ENCODE measurements at regions not wholly inside any gene's neighbourhood (a gene's known extent, or its start where the extent isn't known, plus 50 kb on each side); places are given as distances from the start of the nearest gene placed in this dataset.

DNA sequence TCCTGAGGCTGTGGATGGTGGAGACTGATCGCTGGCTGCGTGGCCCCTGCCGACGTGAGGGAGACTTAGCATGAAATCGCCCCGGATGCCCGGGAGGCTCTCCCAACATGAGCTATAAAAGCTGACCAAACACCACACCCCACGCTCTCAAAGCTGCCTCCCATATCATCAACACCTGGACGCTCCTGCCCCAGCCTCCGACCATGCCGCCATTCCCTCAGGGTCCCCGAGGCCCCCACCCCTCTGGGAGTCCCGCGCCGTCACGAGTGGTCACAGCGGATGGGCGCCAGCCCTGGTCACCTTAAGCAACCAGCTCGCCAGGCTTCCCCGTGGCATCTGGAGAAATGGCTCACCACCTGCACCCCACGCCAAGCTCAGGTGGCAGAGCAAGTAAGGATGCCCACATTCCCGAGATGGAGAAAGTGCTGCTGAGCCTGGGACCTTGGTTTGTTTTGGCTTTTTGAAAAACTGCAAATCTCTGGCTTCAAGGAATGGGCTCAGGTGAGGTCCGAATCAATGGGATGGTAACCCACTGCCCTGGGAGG, 196.0 kb downstream of the MED10 start:
- no peak overlapping the region for H3K9ac ChIP-seq (ENCODE audit: low read length)

DNA sequence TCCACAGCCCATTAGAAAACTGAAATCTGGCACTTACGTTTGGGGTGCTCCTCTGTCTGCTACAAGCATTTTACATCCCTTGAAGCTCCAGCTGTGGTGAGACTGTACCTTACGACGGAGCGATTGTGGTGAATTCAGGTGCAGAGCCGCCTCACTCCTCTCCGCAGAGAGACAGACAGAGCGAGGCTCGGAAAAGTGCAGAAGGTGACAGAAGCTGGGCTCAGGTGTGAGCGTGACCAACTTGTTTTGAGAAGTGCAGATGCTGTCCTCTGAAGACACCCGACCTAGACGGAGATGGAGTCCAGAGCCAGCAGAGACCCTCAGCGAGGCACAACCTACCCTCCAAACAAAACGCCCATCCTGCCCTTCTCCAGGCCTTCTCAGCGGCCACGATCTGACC, 196.5 kb downstream of the MED10 start:
- Histone ChIP-seq H3K4me3 (ENCODE audit: low read depth, low read length) (no peak overlapping the region), H3K36me3 (ENCODE audit: control insufficient read depth, insufficient read depth, low read length) (no peaks in the 10 kb centered on the region), H3K9me3 (ENCODE audit: control insufficient read depth, insufficient read depth, low read depth, low read length) (no peaks in the 10 kb centered on the region), H3K27ac (ENCODE audit: low read depth, low read length) (no peak overlapping the region), H3K9ac (ENCODE audit: low read length) (no peak overlapping the region), H3K27me3 (ENCODE audit: control insufficient read depth, insufficient read depth, low read length) (peaks cover 4% of the 10 kb centered on the region; the same call in 1 of the 2 replicates), H3K4me1 (ENCODE audit: control insufficient read depth, insufficient read depth, low read length) (no peaks in the 10 kb centered on the region)

More for the DNA sequence above, 196.0 kb downstream of the MED10 start:
- Histone ChIP-seq H3K4me1 (ENCODE audit: control insufficient read depth, insufficient read depth, low read length) (no peaks in the 10 kb centered on the region), H3K27ac (ENCODE audit: low read depth, low read length) (no peak overlapping the region), H3K9me3 (ENCODE audit: control insufficient read depth, insufficient read depth, low read depth, low read length) (no peaks in the 10 kb centered on the region), H3K4me3 (ENCODE audit: low read depth, low read length) (no peak overlapping the region), H3K27me3 (ENCODE audit: control insufficient read depth, insufficient read depth, low read length) (peaks cover 4% of the 10 kb centered on the region; the same call in 1 of the 2 replicates), H3K36me3 (ENCODE audit: control insufficient read depth, insufficient read depth, low read length) (no peaks in the 10 kb centered on the region)

DNA sequence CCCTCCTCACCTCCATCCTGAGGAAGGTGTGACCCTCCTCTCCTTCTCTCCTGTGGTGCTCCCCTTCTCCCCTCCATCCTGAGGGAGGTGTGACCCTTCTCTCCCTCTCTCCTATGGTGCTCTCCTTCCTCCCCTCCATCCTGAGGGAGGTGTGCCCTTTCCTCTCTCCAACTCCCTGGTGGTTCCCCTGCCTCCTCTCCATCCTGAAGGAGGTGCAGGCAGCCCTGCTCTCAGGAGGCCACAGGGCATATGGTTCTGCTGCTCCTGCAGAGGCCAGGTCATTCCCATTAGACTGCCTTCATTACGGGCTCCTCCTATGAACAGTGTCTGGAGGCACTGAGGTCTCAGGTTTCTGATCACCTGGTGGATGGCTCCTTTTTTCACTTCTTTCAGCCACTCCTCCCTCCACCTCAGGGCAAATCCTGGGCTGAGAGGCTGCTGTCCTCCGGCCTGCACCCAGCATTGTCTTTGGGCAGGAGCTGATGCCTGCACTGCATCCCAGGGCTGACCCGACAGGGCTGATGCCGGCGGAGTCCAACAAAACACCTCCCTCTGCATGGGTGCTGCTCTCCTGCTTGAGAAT, 197.1 kb downstream of the MED10 start:
- no peaks in the 10 kb centered on the region for H3K36me3 ChIP-seq (ENCODE audit: control insufficient read depth, insufficient read depth, low read length)
- no peaks in the 10 kb centered on the region for H3K4me1 ChIP-seq (ENCODE audit: control insufficient read depth, insufficient read depth, low read length)
- no peak overlapping the region for H3K4me3 ChIP-seq (ENCODE audit: low read depth, low read length)
- no peaks in the 10 kb centered on the region for H3K9me3 ChIP-seq (ENCODE audit: control insufficient read depth, insufficient read depth, low read depth, low read length)
- peaks cover 4% of the 10 kb centered on the region; the same call in 1 of the 2 replicates for H3K27me3 ChIP-seq (ENCODE audit: control insufficient read depth, insufficient read depth, low read length)
- H3K27ac ChIP-seq (ENCODE audit: low read depth, low read length) = no peak overlapping the region
- H3K9ac ChIP-seq (ENCODE audit: low read length) = no peak overlapping the region

DNA sequence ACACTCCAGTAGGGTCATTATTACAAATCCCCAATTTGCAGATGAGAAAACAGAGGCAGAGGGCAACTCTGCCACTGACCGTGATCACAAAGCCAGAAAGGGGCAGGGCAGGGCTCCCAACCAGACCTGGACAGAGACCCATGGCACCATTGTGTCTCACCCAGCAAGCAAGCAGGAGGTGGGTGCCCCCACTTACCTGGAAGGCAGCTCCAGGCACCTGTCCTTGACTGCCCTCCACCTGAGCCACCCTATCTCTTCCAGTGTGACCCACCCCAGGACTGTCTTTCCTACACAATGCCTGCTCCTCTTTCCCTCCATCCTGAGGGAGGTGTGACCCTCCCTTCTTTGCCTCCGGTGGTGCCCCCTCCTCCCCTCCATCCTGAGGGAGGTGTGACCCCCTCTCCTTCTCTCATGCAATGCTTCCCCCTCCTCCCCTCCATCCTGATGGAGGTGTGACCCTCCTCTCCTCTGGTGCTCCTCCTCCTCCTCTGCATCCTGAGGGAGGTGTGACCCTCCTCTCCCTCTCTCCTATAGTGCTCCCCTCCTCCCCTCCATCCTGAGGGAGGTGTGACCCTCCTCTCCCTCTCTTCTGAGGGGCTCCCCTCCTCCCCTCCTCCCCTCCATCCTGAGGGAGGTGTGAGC, 198.0 kb downstream of the MED10 start:
- Histone ChIP-seq H3K9ac (ENCODE audit: low read length) (no peak overlapping the region), H3K4me3 (ENCODE audit: low read depth, low read length) (no peak overlapping the region), H3K4me1 (ENCODE audit: control insufficient read depth, insufficient read depth, low read length) (no peaks in the 10 kb centered on the region), H3K27ac (ENCODE audit: low read depth, low read length) (no peak overlapping the region), H3K9me3 (ENCODE audit: control insufficient read depth, insufficient read depth, low read depth, low read length) (no peaks in the 10 kb centered on the region), H3K36me3 (ENCODE audit: control insufficient read depth, insufficient read depth, low read length) (no peaks in the 10 kb centered on the region), H3K27me3 (ENCODE audit: control insufficient read depth, insufficient read depth, low read length) (peaks cover 4% of the 10 kb centered on the region; the same call in 1 of the 2 replicates)

DNA sequence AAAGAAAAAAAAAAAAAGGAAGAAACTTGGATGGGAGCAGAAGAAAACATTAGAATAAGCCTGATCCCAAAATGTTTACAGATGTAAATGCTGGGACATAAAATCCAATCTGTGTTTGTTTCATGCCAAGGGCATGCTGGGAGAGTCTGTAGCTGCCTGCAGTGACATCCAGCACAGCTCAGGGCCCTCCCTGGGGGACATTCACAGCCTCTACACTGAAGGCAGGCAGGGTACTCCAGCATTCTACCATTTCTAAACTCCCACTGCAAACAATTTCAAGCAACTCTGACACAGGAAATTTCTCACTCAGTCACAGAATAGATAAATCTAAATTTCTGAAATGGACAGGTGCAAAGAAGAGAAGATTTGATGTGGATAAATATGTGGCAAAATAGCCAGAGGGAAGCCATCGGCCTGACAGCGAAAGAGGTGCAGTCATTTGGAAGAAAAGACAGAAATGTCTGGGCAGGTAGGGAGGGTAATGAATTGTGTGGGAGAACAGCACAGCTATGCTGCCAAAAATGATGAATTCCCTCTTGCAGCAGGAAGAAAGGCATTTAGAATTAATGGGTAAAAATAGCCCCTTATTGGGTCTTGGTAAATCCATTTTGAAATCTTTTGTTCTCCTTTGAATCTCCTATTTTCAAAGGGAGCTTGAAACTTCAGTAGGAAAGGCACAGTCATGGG, 199.4 kb downstream of the MED10 start:
- no peak overlapping the region for H3K9ac ChIP-seq (ENCODE audit: low read length)
- H3K9me3 ChIP-seq (ENCODE audit: control insufficient read depth, insufficient read depth, low read depth, low read length) = no peaks in the 10 kb centered on the region
- no peaks in the 10 kb centered on the region for H3K36me3 ChIP-seq (ENCODE audit: control insufficient read depth, insufficient read depth, low read length)
- H3K4me1 ChIP-seq (ENCODE audit: control insufficient read depth, insufficient read depth, low read length) = no peaks in the 10 kb centered on the region
- no peak overlapping the region for H3K4me3 ChIP-seq (ENCODE audit: low read depth, low read length)
- H3K27me3 ChIP-seq (ENCODE audit: control insufficient read depth, insufficient read depth, low read length) = peaks cover 4% of the 10 kb centered on the region; the same call in 1 of the 2 replicates
- H3K27ac ChIP-seq (ENCODE audit: low read depth, low read length) = no peak overlapping the region

DNA sequence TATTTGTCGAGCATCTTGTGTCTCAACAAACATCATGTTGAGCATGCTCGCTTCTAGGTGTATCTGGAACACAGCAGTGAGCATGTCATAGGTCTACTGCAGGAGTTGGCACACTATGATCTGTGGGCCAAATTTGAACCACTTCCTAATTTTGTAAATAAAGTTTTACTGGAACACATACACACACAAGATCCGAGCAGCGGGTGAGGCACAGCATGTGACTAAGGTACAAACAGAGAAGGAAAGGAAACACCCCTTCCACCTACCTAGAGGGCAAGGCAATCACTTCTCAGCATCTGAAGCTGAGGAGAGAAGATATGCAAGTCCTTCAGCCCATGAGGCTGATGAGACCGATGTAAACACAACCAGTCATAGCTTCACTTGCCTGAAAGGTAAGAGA, 200.4 kb downstream of the MED10 start:
- Histone ChIP-seq H3K27ac (ENCODE audit: low read depth, low read length) (no peak overlapping the region), H3K4me1 (ENCODE audit: control insufficient read depth, insufficient read depth, low read length) (no peaks in the 10 kb centered on the region), H3K27me3 (ENCODE audit: control insufficient read depth, insufficient read depth, low read length) (peaks cover 4% of the 10 kb centered on the region; the same call in 1 of the 2 replicates), H3K36me3 (ENCODE audit: control insufficient read depth, insufficient read depth, low read length) (no peaks in the 10 kb centered on the region), H3K9ac (ENCODE audit: low read length) (no peak overlapping the region), H3K4me3 (ENCODE audit: low read depth, low read length) (no peak overlapping the region), H3K9me3 (ENCODE audit: control insufficient read depth, insufficient read depth, low read depth, low read length) (no peaks in the 10 kb centered on the region)

DNA sequence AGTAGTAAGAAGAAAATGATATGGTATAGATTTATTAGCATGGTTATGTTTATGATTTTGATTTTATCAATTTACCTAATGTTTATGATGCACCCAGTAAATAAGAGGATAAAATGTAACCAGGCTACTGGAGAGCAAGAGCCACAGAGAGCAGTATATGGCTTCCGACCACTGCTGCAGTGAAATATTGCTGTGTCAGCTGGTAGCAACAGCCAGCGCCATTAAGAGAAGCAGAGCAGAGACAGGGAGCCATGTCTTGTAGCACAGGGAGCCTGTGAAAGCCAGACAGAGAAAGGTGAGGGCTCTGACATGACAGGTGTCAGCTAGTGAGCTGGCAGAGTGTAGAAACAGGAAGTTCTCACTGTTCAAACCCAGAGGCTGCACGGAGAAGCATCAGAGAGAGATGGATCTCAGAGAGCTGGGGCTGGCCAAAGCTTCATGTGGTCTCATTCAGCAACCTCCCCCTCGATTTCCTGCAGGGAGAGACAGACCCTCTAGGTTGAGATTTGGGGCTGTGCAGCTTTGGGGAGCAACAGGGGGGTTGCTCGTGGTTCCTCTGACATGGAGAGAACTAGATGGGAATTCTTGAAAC, 202.1 kb downstream of the MED10 start:
- H3K4me3 ChIP-seq (ENCODE audit: low read depth, low read length) = no peak overlapping the region
- no peak overlapping the region for H3K27ac ChIP-seq (ENCODE audit: low read depth, low read length)
- no peaks in the 10 kb centered on the region for H3K9me3 ChIP-seq (ENCODE audit: control insufficient read depth, insufficient read depth, low read depth, low read length)
- no peaks in the 10 kb centered on the region for H3K4me1 ChIP-seq (ENCODE audit: control insufficient read depth, insufficient read depth, low read length)
- no peaks in the 10 kb centered on the region for H3K27me3 ChIP-seq (ENCODE audit: control insufficient read depth, insufficient read depth, low read length)
- H3K36me3 ChIP-seq (ENCODE audit: control insufficient read depth, insufficient read depth, low read length) = no peaks in the 10 kb centered on the region
- no peak overlapping the region for H3K9ac ChIP-seq (ENCODE audit: low read length)

DNA sequence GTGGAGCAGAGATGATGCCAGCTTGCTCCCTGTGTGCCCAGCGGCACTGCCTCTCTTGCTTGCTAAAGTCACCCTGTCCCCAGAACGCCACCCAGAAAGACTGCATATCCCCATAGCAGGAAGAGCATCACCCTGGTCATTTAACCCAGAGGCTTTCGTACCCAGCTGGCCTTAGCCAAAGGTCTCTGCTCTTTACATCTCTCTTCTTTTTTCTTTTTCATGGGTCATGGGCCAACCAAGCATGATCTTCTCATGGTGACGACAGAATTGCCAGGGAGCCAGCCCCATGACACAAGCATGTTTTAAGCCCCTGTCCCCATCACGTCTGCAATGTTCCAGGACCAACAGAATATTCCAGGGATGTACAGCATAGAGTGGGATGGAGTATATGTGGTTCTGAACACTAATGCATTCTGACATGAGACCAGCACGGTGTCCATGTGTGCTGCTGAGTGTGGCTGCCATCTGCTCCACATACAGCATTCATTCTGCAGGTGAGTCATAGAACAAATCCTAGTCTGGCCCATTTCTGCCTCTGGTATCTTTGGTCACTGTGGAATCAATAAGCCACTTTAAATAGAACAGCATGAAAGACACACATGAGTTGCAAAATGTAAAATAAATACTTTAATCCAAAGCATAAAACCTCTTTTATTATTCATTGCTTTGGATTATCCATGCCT, 203.0 kb downstream of the MED10 start:
- no peaks in the 10 kb centered on the region for H3K9me3 ChIP-seq (ENCODE audit: control insufficient read depth, insufficient read depth, low read depth, low read length)
- H3K9ac ChIP-seq (ENCODE audit: low read length) = no peak overlapping the region
- no peaks in the 10 kb centered on the region for H3K36me3 ChIP-seq (ENCODE audit: control insufficient read depth, insufficient read depth, low read length)
- H3K4me3 ChIP-seq (ENCODE audit: low read depth, low read length) = no peak overlapping the region
- H3K27me3 ChIP-seq (ENCODE audit: control insufficient read depth, insufficient read depth, low read length) = no peaks in the 10 kb centered on the region
- H3K4me1 ChIP-seq (ENCODE audit: control insufficient read depth, insufficient read depth, low read length) = no peaks in the 10 kb centered on the region
- no peak overlapping the region for H3K27ac ChIP-seq (ENCODE audit: low read depth, low read length)

DNA sequence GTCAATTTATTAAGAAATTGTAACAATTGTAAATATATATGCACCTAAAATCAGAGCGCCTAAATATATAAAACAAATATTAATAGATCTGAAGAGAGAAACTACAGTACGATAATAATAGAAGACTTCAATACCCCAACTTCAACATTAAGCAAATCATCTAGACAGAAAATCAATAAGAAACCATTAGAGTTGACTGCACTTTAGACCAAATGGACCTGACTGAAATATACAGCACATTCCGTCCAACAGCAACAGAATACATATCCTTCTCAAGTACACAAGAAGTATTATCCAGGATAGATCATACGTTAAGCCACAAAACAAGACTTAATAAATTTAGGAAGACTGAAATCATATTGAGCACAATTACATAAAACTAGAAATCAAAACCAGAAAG, 208.7 kb downstream of the MED10 start:
- no peaks in the 10 kb centered on the region for H3K4me1 ChIP-seq (ENCODE audit: control insufficient read depth, insufficient read depth, low read length)
- no peak overlapping the region for H3K27ac ChIP-seq (ENCODE audit: low read depth, low read length)
- no peaks in the 10 kb centered on the region for H3K9me3 ChIP-seq (ENCODE audit: control insufficient read depth, insufficient read depth, low read depth, low read length)
- H3K4me3 ChIP-seq (ENCODE audit: low read depth, low read length) = no peak overlapping the region
- no peaks in the 10 kb centered on the region for H3K36me3 ChIP-seq (ENCODE audit: control insufficient read depth, insufficient read depth, low read length)
- H3K27me3 ChIP-seq (ENCODE audit: control insufficient read depth, insufficient read depth, low read length) = no peaks in the 10 kb centered on the region
- no peak overlapping the region for H3K9ac ChIP-seq (ENCODE audit: low read length)

DNA sequence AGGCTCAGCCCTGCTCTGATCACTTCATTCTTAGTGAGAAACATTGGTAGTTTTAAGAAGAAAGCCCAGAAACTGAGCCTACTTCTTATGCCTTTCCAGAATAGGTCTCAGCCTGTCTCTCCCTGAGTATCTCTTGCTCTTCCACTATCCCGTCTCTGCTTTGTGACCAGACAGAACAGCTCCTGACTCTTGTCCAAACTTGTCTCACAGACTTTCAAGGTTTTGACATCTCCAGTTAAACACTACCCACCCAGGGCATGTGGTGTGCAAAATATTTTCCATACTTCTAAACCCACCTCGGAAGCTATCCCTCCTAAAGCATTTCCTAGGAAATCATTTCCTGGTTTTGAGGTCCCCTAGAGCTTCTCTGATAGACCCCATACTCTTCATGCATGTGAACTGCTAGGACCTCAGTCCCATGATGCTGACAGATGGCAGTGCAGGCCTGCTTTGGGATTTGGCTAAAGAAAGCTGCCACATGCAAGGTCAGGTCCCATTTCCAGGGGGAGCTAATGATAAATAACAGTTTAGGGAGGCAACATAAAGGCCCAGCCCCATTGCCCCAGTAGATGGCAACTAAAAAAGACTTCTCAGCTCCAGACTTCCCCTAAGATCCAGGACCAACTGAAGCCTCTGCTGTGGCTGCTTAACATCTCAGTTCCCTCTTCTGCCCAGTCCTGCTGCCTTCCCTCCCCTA, 211.5 kb downstream of the MED10 start:
- H3K27me3 ChIP-seq (ENCODE audit: control insufficient read depth, insufficient read depth, low read length) = no peaks in the 10 kb centered on the region
- no peaks in the 10 kb centered on the region for H3K4me1 ChIP-seq (ENCODE audit: control insufficient read depth, insufficient read depth, low read length)
- H3K4me3 ChIP-seq (ENCODE audit: low read depth, low read length) = no peak overlapping the region
- no peak overlapping the region for H3K27ac ChIP-seq (ENCODE audit: low read depth, low read length)
- H3K9me3 ChIP-seq (ENCODE audit: control insufficient read depth, insufficient read depth, low read depth, low read length) = no peaks in the 10 kb centered on the region
- H3K36me3 ChIP-seq (ENCODE audit: control insufficient read depth, insufficient read depth, low read length) = no peaks in the 10 kb centered on the region
- H3K9ac ChIP-seq (ENCODE audit: low read length) = no peak overlapping the region
